Neural progenitor cell (in vitro differentiated cells): ENCODE measurements at regions not wholly inside any gene's neighbourhood (a gene's known extent, or its start where the extent isn't known, plus 50 kb on each side); places are given as distances from the start of the nearest gene placed in this dataset.

ENCODE experiments used
- EZH2 ChIP-seq: fragments of 200-600 bp; sonication (generic); IDR thresholded peaks from 2 replicates; pipeline ENCODE4 v1.6.1; 2017; ENCODE audit warnings: antibody characterized with exemption, mild to moderate bottlenecking, moderate library complexity
- TF ChIP-seq, protein P1 (sequence below): fragments of 200-600 bp; sonication (generic); IDR thresholded peaks from 2 replicates; pipeline ENCODE4 v1.5.1; 2017; ENCODE audit warnings: antibody characterized with exemption, mild to moderate bottlenecking

DNA sequence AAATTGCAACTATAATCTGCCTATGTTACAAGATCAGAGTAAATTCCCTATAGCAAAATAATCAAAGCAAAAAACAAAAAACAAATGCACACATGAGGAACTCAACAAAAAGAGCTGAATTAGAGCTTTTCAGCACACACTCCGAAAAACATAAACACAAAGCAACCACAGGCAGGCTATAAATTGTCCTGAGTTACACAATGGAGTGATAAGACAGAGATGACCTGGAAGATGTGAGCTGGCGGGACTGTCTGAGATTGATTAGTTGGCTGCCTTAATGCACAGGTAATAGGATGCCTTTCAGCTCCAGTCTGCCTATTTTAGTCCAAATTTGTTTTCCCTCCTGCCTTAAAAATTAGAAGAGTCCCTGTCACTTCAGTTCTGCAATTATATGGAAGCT, 159.0 kb upstream of the FNDC3A start:
- TF ChIP-seq EZH2: no peak
- TF ChIP-seq, protein P1, sequence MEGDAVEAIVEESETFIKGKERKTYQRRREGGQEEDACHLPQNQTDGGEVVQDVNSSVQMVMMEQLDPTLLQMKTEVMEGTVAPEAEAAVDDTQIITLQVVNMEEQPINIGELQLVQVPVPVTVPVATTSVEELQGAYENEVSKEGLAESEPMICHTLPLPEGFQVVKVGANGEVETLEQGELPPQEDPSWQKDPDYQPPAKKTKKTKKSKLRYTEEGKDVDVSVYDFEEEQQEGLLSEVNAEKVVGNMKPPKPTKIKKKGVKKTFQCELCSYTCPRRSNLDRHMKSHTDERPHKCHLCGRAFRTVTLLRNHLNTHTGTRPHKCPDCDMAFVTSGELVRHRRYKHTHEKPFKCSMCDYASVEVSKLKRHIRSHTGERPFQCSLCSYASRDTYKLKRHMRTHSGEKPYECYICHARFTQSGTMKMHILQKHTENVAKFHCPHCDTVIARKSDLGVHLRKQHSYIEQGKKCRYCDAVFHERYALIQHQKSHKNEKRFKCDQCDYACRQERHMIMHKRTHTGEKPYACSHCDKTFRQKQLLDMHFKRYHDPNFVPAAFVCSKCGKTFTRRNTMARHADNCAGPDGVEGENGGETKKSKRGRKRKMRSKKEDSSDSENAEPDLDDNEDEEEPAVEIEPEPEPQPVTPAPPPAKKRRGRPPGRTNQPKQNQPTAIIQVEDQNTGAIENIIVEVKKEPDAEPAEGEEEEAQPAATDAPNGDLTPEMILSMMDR: no peak
